Cerebellar nuclear complex (tissue), 1 donor: ENCODE measurements at regions not wholly inside any gene's neighbourhood (a gene's known extent, or its start where the extent isn't known, plus 50 kb on each side); places are given as distances from the start of the nearest gene placed in this dataset.

Source experiments
- DNase-seq, 2 experiments: peaks; one replicate each; lab custom pipeline; 2025; lab: John Stamatoyannopoulos, UW

DNA sequence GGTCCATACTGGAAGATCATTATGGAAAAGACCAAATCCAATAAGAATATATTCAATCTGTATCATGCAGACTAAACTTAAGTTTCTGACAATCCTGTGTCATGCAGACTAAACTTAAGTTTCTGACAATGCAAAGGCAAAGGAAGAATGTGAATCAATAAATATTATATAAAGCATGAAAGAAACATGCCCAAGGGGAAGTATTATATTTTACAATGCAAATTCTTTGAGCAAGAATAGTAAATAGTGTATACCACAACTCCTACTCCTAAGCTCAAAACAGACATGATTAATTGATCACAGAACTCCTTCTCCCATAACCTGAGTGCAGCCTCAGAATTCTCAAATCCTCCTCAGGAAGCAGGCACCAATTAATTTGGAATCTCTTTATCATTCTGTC, 71.3 kb upstream of the BDNF start:
- DNase-seq: no peak

- no peak for DNase-seq
Observed at GRCh38 chr11:27770576-27770975, 70.3 kb upstream of the BDNF start.

GRCh38 chr11:27763736-27764135, 63.5 kb upstream of the BDNF start:
- DNase-seq: no peak

DNA sequence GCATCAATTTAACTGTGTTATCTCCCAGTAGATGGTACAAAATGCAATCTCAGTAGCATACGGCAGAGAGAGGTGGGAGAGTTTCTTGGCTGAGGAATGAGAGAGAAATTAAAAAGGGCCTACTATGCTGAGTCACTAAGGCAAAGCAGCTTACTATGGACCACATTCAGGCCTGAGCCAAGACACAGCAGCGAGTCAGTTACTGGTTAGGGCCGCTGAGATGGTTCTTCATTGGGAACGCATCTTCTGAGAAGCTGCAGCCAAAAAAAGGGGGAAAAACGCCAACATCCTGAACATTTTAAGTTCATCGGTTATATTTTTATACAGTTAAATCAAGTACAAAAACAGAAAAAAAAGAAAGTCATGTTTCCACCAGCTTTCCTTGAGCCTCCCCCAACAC, 61.1 kb upstream of the BDNF start:
- no peak for DNase-seq

- no peak for DNase-seq
Observed at GRCh38 chr11:27757953-27758352, 57.7 kb upstream of the BDNF start.

DNA sequence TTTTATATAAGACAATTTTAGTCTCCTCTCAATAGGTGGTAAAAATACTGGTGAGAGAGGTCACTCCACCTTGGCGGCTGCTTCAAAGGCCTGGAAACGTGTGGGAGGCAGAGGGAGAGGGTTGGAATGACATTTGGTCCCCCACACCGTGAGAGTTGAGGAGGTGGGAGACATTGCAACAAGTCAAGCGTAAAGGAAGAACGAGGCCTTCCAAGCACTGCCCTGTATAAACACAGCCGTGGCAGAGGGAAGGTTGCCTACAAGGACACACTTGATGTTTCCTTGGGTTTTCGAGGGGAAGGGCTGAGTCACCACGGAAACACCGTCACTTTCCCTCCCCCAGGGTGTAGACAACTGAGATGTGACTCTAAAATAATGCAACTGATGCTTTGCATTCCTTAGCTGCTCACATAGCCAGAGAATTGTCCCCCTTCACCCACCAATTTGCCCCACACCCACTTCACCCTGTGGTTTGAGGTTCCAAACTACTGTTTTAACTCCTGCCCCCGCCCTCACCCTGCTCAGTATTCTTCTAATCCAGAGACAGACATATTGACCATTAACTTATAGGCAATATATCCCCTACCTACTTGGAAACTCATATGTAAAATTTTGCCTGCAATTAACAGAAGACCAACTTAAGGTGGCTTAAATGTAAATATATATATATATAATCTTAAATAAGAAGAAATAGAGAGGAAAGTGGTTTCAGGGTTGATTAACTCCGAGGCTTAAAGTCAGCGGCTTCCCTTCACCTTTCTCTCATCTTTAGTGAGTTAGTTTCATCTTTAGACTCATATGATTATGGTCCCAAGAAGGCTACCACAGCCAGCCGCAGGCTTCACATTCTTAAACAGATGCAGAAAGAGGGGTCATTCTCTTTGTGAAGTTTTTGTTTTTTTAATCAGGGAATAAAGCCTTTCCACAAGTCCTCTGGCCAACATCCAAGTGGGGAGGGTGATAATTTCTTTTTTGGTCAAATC, 54.1 kb upstream of the BDNF start:
- no peak for DNase-seq
